ENCODE measurements at regions not wholly inside any gene's neighbourhood (a gene's known extent, or its start where the extent isn't known, plus 50 kb on each side); places are given as distances from the start of the nearest gene placed in this dataset.
A peak's percentile ranks its signal among the peaks of the same experiment; 100 is the strongest.

- ChIA-PET CTCF (no interaction called here), POLR2A (no interaction called here)
- TF ChIP-seq CREM (CRISPR knock-in tag; IDR thresholded peaks at IDR 0.05) (no peak), NFATC4 (CRISPR knock-in tag; IDR thresholded peaks at IDR 0.05) (no peak), IRF2 (CRISPR knock-in tag; IDR thresholded peaks at IDR 0.05; ENCODE audit: borderline replicate concordance, low read depth) (no peak), ATF2 (CRISPR knock-in tag; IDR thresholded peaks at IDR 0.05; ENCODE audit: borderline replicate concordance, low read depth) (no peak), TEAD4 (CRISPR knock-in tag; IDR thresholded peaks at IDR 0.05) (no peak), ZNF281 (CRISPR knock-in tag; IDR thresholded peaks at IDR 0.05) (no peak), E2F1 (CRISPR knock-in tag; IDR thresholded peaks at IDR 0.05) (no peak)
- TF ChIP-seq, protein P1, sequence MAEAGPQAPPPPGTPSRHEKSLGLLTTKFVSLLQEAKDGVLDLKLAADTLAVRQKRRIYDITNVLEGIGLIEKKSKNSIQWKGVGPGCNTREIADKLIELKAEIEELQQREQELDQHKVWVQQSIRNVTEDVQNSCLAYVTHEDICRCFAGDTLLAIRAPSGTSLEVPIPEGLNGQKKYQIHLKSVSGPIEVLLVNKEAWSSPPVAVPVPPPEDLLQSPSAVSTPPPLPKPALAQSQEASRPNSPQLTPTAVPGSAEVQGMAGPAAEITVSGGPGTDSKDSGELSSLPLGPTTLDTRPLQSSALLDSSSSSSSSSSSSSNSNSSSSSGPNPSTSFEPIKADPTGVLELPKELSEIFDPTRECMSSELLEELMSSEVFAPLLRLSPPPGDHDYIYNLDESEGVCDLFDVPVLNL (CRISPR knock-in tag; IDR thresholded peaks at IDR 0.05; ENCODE audit: borderline replicate concordance, low read depth): no peak
- TF ChIP-seq, protein P2, sequence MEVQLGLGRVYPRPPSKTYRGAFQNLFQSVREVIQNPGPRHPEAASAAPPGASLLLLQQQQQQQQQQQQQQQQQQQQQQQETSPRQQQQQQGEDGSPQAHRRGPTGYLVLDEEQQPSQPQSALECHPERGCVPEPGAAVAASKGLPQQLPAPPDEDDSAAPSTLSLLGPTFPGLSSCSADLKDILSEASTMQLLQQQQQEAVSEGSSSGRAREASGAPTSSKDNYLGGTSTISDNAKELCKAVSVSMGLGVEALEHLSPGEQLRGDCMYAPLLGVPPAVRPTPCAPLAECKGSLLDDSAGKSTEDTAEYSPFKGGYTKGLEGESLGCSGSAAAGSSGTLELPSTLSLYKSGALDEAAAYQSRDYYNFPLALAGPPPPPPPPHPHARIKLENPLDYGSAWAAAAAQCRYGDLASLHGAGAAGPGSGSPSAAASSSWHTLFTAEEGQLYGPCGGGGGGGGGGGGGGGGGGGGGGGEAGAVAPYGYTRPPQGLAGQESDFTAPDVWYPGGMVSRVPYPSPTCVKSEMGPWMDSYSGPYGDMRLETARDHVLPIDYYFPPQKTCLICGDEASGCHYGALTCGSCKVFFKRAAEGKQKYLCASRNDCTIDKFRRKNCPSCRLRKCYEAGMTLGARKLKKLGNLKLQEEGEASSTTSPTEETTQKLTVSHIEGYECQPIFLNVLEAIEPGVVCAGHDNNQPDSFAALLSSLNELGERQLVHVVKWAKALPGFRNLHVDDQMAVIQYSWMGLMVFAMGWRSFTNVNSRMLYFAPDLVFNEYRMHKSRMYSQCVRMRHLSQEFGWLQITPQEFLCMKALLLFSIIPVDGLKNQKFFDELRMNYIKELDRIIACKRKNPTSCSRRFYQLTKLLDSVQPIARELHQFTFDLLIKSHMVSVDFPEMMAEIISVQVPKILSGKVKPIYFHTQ (CRISPR knock-in tag; IDR thresholded peaks at IDR 0.05): no peak
- TF ChIP-seq, protein P3, sequence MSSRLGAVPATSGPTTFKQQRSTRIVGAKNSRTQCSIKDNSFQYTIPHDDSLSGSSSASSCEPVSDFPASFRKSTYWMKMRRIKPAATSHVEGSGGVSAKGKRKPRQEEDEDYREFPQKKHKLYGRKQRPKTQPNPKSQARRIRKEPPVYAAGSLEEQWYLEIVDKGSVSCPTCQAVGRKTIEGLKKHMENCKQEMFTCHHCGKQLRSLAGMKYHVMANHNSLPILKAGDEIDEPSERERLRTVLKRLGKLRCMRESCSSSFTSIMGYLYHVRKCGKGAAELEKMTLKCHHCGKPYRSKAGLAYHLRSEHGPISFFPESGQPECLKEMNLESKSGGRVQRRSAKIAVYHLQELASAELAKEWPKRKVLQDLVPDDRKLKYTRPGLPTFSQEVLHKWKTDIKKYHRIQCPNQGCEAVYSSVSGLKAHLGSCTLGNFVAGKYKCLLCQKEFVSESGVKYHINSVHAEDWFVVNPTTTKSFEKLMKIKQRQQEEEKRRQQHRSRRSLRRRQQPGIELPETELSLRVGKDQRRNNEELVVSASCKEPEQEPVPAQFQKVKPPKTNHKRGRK (CRISPR knock-in tag; IDR thresholded peaks at IDR 0.05; ENCODE audit: borderline replicate concordance): no peak
- TF ChIP-seq, protein P4, sequence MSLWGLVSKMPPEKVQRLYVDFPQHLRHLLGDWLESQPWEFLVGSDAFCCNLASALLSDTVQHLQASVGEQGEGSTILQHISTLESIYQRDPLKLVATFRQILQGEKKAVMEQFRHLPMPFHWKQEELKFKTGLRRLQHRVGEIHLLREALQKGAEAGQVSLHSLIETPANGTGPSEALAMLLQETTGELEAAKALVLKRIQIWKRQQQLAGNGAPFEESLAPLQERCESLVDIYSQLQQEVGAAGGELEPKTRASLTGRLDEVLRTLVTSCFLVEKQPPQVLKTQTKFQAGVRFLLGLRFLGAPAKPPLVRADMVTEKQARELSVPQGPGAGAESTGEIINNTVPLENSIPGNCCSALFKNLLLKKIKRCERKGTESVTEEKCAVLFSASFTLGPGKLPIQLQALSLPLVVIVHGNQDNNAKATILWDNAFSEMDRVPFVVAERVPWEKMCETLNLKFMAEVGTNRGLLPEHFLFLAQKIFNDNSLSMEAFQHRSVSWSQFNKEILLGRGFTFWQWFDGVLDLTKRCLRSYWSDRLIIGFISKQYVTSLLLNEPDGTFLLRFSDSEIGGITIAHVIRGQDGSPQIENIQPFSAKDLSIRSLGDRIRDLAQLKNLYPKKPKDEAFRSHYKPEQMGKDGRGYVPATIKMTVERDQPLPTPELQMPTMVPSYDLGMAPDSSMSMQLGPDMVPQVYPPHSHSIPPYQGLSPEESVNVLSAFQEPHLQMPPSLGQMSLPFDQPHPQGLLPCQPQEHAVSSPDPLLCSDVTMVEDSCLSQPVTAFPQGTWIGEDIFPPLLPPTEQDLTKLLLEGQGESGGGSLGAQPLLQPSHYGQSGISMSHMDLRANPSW (CRISPR knock-in tag; conservative IDR thresholded peaks at IDR 0.05; ENCODE audit: low read depth): no peak
- TF ChIP-seq, protein P5, sequence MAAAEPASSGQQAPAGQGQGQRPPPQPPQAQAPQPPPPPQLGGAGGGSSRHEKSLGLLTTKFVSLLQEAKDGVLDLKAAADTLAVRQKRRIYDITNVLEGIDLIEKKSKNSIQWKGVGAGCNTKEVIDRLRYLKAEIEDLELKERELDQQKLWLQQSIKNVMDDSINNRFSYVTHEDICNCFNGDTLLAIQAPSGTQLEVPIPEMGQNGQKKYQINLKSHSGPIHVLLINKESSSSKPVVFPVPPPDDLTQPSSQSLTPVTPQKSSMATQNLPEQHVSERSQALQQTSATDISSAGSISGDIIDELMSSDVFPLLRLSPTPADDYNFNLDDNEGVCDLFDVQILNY (CRISPR knock-in tag; IDR thresholded peaks at IDR 0.05): no peak
- DNase-seq (ENCODE audit: low spot score) (no peak), ATAC-seq (peak; percentile 46)
- Mint-ChIP-seq H3K4me1 (no peaks in the 10 kb centered on the region), H3K9me3 (no peaks in the 10 kb centered on the region), H3K36me3 (no peaks in the 10 kb centered on the region), H3K27ac (no peak overlapping the region), H3K4me3 (no peak overlapping the region), H3K27me3 (ENCODE audit: low read depth) (no peaks in the 10 kb centered on the region)
Observed at GRCh38 chr15:96544162-96544756, 213.8 kb downstream of the NR2F2 start.

Measured in WTC11 (cell line).